Mucosa of descending colon (tissue), 3 donors: ENCODE measurements at regions not wholly inside any gene's neighbourhood (a gene's known extent, or its start where the extent isn't known, plus 50 kb on each side); places are given as distances from the start of the nearest gene placed in this dataset.

Source experiments
- ATAC-seq: fragments of 200-7000 bp; cut with Tn5 transposase; one replicate; pipeline ENCODE4 v1.9.1; 2020; ENCODE audit warnings: mild to moderate bottlenecking, moderate library complexity
- DNase-seq, 3 donors: peaks; one replicate each; pipeline ENCODE4 v3.0.0-alpha.2; 2020
- H3K36me3 ChIP-seq: fragments of 200-600 bp; one replicate; pipeline ENCODE4 v1.8.0; 2021; ENCODE audit warnings: low read depth, mild to moderate bottlenecking
- H3K4me1 ChIP-seq: fragments of 200-600 bp; one replicate; pipeline ENCODE4 v1.8.0; 2021; ENCODE audit warnings: low read depth, mild to moderate bottlenecking
- H3K4me3 ChIP-seq: fragments of 200-600 bp; one replicate; pipeline ENCODE4 v1.8.0; 2021; ENCODE audit warnings: mild to moderate bottlenecking
- H3K9me3 ChIP-seq: fragments of 200-600 bp; one replicate; pipeline ENCODE4 v1.8.0; 2021; ENCODE audit warnings: mild to moderate bottlenecking
- CTCF ChIP-seq: fragments of 200-600 bp; IDR thresholded peaks from one replicate; pipeline ENCODE4 v1.8.0; 2022; ENCODE audit warnings: antibody characterized with exemption, mild to moderate bottlenecking
- intact Hi-C, 2 donors: fragments of 100-400 bp; cut with DNase I in 1 of 2; cut with micrococcal nuclease in 1 of 2; formaldehyde crosslinking; loops; one replicate each; pipeline versions ENCODE4 v1.11.0 to v1.11.1; 2022; cut with DNase I, micrococcal nuclease
- donor health status: DM: no; HTN: no; CAD: no; lungs with moderate emphysema.
- donor health status: DM: no; HTN: no; CAD: no.
- donor health status: DM: no; HTN: yes; CAD: no.

GRCh38 chr12:66837311-66837627 lies 158.4 kb upstream of the GRIP1 start:
- intact Hi-C loops, result no loop called here
- Histone ChIP-seq H3K4me3 (no peak overlapping the region), H3K9me3 (no peaks in the 10 kb centered on the region), H3K4me1 (no peaks in the 10 kb centered on the region), H3K36me3 (no peaks in the 10 kb centered on the region)
- no peak for TF ChIP-seq CTCF
- ATAC-seq, result no peak
- no peak for DNase-seq

- intact Hi-C loops, result no loop called here
- TF ChIP-seq CTCF, result no peak
- Histone ChIP-seq H3K4me1 (no peaks in the 10 kb centered on the region), H3K36me3 (no peaks in the 10 kb centered on the region), H3K4me3 (no peak overlapping the region), H3K9me3 (no peaks in the 10 kb centered on the region)
- DNase-seq (no peak), ATAC-seq (no peak)
Observed at GRCh38 chr12:66838366-66838765, 159.5 kb upstream of the GRIP1 start.

GRCh38 chr12:66848967-66849366 lies 170.1 kb upstream of the GRIP1 start:
- no peaks in the 10 kb centered on the region for H3K4me1 ChIP-seq
- H3K36me3 ChIP-seq, result no peaks in the 10 kb centered on the region
- DNase-seq (no peak), ATAC-seq (no peak)
- TF ChIP-seq CTCF, result no peak
- H3K4me3 ChIP-seq, result no peak overlapping the region
- H3K9me3 ChIP-seq, result no peaks in the 10 kb centered on the region
- intact Hi-C loops, result no loop called here

- no peak for DNase-seq
- Histone ChIP-seq H3K9me3 (no peaks in the 10 kb centered on the region), H3K4me3 (no peak overlapping the region), H3K36me3 (no peaks in the 10 kb centered on the region), H3K4me1 (no peaks in the 10 kb centered on the region)
- TF ChIP-seq CTCF, result no peak
- intact Hi-C loops, result no loop called here
- no peak for ATAC-seq
Observed at GRCh38 chr12:66851134-66851533, 172.3 kb upstream of the GRIP1 start.

- ATAC-seq (no peak), DNase-seq (no peak)
- TF ChIP-seq CTCF, result no peak
- Histone ChIP-seq H3K9me3 (no peaks in the 10 kb centered on the region), H3K4me1 (no peaks in the 10 kb centered on the region), H3K4me3 (no peak overlapping the region), H3K36me3 (no peaks in the 10 kb centered on the region)
- intact Hi-C loops, result no loop called here
Observed at GRCh38 chr12:66852091-66852490, 173.2 kb upstream of the GRIP1 start.

GRCh38 chr12:66852765-66853164 lies 173.9 kb upstream of the GRIP1 start:
- ATAC-seq (no peak), DNase-seq (no peak)
- no peak for TF ChIP-seq CTCF
- Histone ChIP-seq H3K4me1 (no peaks in the 10 kb centered on the region), H3K4me3 (no peak overlapping the region), H3K36me3 (no peaks in the 10 kb centered on the region), H3K9me3 (no peaks in the 10 kb centered on the region)
- intact Hi-C loops, result no loop called here
